GM12864 (cell line): ENCODE measurements at regions not wholly inside any gene's neighbourhood (a gene's known extent, or its start where the extent isn't known, plus 50 kb on each side); places are given as distances from the start of the nearest gene placed in this dataset.

ENCODE experiments used
- DNase-seq: peaks from one replicate; pipeline ENCODE4 v3.0.0-alpha.2; 2011; ENCODE audit warnings: low read depth
- H3K4me3 ChIP-seq: 2 replicates; pipeline ENCODE4 v1.5.1; 2011; ENCODE audit warnings: mild to moderate bottlenecking, low read depth, low read length, control low read depth
- CTCF ChIP-seq: IDR thresholded peaks from 2 replicates; pipeline ENCODE4 v1.5.1; 2011; ENCODE audit warnings: low read depth, mild to moderate bottlenecking, moderate library complexity, low read length, control low read depth, inconsistent platforms; ENCODE audit errors: missing control alignments

DNA sequence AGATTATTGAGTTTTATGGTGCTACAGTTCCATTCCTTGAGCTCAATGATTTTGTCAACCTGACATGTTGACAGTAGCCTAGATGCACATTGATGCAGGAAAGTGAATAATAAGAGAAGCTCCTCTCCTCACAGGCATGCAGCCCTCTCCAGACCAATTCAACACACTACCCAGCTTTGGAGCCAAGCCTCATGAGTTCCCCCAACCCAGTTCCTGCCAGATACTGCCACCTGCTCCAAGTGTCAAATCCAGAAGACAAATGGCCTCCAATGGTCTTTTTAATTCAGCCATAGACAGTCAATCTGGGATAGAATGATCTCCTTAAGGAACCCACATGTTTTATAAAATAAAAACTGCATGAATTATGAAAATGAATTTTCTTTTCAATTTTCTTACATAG is 83.7 kb upstream of the ARHGEF3 start:
- no peak for DNase-seq
- no peak for TF ChIP-seq CTCF
- no peak overlapping the region for H3K4me3 ChIP-seq

- no peak for TF ChIP-seq CTCF
- no peak for DNase-seq
Observed at GRCh38 chr3:56884387-56884786, 82.6 kb upstream of the ARHGEF3 start.

GRCh38 chr3:56883828-56884227 is 82.1 kb upstream of the ARHGEF3 start:
- DNase-seq: no peak
- no peak for TF ChIP-seq CTCF
- no peak overlapping the region for H3K4me3 ChIP-seq

More at GRCh38 chr3:56884387-56884786, 82.6 kb upstream of the ARHGEF3 start:
- no peak overlapping the region for H3K4me3 ChIP-seq

DNA sequence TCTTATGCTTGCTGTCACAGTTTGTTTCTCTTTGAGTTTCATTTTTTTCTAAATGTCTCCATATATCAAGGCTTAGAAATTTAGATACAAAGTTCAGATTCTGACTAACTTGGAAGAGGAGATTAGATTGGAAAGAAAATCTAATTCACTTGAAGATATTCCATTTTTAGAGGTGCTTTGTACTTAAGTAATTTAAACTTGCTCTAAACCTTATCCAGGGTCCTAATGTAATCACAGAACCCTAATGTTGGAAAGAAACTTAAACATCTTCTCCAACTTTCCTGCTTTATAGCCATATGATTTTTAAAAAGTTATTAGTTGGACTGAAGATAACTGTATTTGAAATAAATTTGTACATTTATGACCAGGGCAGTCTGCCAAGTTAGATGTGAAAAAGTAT is 81.1 kb upstream of the ARHGEF3 start:
- TF ChIP-seq CTCF: no peak
- no peak overlapping the region for H3K4me3 ChIP-seq

GRCh38 chr3:56881841-56882240 is 80.1 kb upstream of the ARHGEF3 start:
- no peak overlapping the region for H3K4me3 ChIP-seq
- TF ChIP-seq CTCF: no peak
- DNase-seq: no peak

More for the DNA sequence above, 81.1 kb upstream of the ARHGEF3 start:
- no peak for DNase-seq

GRCh38 chr3:56880720-56881575 is 79.2 kb upstream of the ARHGEF3 start:
- no peak overlapping the region for H3K4me3 ChIP-seq
- no peak for TF ChIP-seq CTCF
- DNase-seq: no peak
